GM23338 (cell line): ENCODE measurements at regions not wholly inside any gene's neighbourhood (a gene's known extent, or its start where the extent isn't known, plus 50 kb on each side); places are given as distances from the start of the nearest gene placed in this dataset.

Source experiments
- CREB1 ChIP-seq: fragments of 250-450 bp; sonication (Bioruptor Pico); IDR thresholded peaks from 2 replicates; pipeline ENCODE4 v1.5.0; 2020; ENCODE audit warnings: low read depth, mild to moderate bottlenecking, moderate library complexity
- EZH2 ChIP-seq: fragments of 200-600 bp; sonication (generic); IDR thresholded peaks from one replicate; pipeline ENCODE4 v1.8.0; 2017; ENCODE audit warnings: antibody characterized with exemption, mild to moderate bottlenecking, low read depth; ENCODE audit not compliant: unreplicated experiment
- EZH2phosphoT487 ChIP-seq: fragments of 200-600 bp; sonication (generic); IDR thresholded peaks from one replicate; pipeline ENCODE4 v1.8.1; 2018; ENCODE audit warnings: antibody characterized with exemption; ENCODE audit not compliant: unreplicated experiment
- JUNB ChIP-seq: IDR thresholded peaks from one replicate; pipeline ENCODE4 v1.6.1; 2016; ENCODE audit warnings: antibody characterized with exemption; ENCODE audit not compliant: unreplicated experiment
- NANOG ChIP-seq: IDR thresholded peaks from 2 replicates; pipeline ENCODE4 v1.6.1; 2016; ENCODE audit warnings: antibody characterized with exemption, borderline replicate concordance
- POLR2AphosphoS5 ChIP-seq: IDR thresholded peaks from 2 replicates; pipeline ENCODE4 v1.6.1; 2016; ENCODE audit warnings: antibody characterized with exemption, low read depth
- STAT1 ChIP-seq: IDR thresholded peaks from one replicate; pipeline ENCODE4 v1.6.1; 2016; ENCODE audit warnings: antibody characterized with exemption; ENCODE audit not compliant: unreplicated experiment
- ZNF114 ChIP-seq: fragments of 250-450 bp; sonication (Bioruptor Pico); IDR thresholded peaks from 2 replicates; pipeline ENCODE4 v1.5.0; 2020; ENCODE audit warnings: mild to moderate bottlenecking, moderate library complexity
- TF ChIP-seq, protein P1 (sequence below), 2 experiments: fragments of 200-600 bp in 1 of 2; sonication (generic) in 1 of 2; conservative IDR thresholded peaks; 2 replicates each; pipeline versions ENCODE4 v1.5.1 to v1.6.1; 2016 to 2017; ENCODE audit warnings: antibody characterized with exemption in 2 of 2, low read depth in 2 of 2, mild to moderate bottlenecking in 2 of 2, moderate library complexity in 1 of 2
- TF ChIP-seq, protein P2 (sequence below): IDR thresholded peaks from one replicate; pipeline ENCODE4 v1.6.1; 2018; ENCODE audit warnings: antibody characterized with exemption; ENCODE audit not compliant: unreplicated experiment
- TF ChIP-seq, protein P3 (sequence below): fragments of 250-450 bp; sonication (Bioruptor Pico); IDR thresholded peaks from 2 replicates; pipeline ENCODE4 v1.5.0; 2020; ENCODE audit warnings: mild to moderate bottlenecking, moderate library complexity

DNA sequence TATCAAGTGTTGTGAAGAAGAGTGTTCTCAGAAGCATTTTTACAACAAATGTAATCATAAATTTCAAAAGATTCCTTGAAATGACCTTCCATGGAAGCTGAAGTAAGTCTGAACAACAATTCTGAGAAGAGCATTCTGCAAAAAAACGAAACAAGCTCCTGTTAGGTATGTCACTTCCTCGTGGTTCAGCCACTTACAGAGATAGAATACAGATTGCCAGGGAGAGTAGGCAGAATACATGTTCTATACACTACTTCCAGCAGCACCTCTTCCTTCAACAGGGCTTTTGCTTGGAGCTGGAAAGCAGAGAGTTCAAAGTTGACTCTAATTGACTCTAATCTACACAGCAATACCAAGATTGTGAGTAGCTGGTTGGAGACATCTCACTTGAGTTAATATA, 274.5 kb downstream of the ADGRA3 start:
- TF ChIP-seq, protein P1, sequence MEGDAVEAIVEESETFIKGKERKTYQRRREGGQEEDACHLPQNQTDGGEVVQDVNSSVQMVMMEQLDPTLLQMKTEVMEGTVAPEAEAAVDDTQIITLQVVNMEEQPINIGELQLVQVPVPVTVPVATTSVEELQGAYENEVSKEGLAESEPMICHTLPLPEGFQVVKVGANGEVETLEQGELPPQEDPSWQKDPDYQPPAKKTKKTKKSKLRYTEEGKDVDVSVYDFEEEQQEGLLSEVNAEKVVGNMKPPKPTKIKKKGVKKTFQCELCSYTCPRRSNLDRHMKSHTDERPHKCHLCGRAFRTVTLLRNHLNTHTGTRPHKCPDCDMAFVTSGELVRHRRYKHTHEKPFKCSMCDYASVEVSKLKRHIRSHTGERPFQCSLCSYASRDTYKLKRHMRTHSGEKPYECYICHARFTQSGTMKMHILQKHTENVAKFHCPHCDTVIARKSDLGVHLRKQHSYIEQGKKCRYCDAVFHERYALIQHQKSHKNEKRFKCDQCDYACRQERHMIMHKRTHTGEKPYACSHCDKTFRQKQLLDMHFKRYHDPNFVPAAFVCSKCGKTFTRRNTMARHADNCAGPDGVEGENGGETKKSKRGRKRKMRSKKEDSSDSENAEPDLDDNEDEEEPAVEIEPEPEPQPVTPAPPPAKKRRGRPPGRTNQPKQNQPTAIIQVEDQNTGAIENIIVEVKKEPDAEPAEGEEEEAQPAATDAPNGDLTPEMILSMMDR (conservative IDR thresholded peaks at IDR 0.05; ENCODE audit: low read depth in 2 of 2), result no peak
- TF ChIP-seq EZH2 (no peak), JUNB (no peak), NANOG (no peak), POLR2AphosphoS5 (no peak), STAT1 (no peak), CREB1 (no peak), EZH2phosphoT487 (no peak), ZNF114 (CRISPR knock-in tag) (no peak)
- TF ChIP-seq, protein P2, sequence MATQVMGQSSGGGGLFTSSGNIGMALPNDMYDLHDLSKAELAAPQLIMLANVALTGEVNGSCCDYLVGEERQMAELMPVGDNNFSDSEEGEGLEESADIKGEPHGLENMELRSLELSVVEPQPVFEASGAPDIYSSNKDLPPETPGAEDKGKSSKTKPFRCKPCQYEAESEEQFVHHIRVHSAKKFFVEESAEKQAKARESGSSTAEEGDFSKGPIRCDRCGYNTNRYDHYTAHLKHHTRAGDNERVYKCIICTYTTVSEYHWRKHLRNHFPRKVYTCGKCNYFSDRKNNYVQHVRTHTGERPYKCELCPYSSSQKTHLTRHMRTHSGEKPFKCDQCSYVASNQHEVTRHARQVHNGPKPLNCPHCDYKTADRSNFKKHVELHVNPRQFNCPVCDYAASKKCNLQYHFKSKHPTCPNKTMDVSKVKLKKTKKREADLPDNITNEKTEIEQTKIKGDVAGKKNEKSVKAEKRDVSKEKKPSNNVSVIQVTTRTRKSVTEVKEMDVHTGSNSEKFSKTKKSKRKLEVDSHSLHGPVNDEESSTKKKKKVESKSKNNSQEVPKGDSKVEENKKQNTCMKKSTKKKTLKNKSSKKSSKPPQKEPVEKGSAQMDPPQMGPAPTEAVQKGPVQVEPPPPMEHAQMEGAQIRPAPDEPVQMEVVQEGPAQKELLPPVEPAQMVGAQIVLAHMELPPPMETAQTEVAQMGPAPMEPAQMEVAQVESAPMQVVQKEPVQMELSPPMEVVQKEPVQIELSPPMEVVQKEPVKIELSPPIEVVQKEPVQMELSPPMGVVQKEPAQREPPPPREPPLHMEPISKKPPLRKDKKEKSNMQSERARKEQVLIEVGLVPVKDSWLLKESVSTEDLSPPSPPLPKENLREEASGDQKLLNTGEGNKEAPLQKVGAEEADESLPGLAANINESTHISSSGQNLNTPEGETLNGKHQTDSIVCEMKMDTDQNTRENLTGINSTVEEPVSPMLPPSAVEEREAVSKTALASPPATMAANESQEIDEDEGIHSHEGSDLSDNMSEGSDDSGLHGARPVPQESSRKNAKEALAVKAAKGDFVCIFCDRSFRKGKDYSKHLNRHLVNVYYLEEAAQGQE, result no peak
- TF ChIP-seq, protein P3, sequence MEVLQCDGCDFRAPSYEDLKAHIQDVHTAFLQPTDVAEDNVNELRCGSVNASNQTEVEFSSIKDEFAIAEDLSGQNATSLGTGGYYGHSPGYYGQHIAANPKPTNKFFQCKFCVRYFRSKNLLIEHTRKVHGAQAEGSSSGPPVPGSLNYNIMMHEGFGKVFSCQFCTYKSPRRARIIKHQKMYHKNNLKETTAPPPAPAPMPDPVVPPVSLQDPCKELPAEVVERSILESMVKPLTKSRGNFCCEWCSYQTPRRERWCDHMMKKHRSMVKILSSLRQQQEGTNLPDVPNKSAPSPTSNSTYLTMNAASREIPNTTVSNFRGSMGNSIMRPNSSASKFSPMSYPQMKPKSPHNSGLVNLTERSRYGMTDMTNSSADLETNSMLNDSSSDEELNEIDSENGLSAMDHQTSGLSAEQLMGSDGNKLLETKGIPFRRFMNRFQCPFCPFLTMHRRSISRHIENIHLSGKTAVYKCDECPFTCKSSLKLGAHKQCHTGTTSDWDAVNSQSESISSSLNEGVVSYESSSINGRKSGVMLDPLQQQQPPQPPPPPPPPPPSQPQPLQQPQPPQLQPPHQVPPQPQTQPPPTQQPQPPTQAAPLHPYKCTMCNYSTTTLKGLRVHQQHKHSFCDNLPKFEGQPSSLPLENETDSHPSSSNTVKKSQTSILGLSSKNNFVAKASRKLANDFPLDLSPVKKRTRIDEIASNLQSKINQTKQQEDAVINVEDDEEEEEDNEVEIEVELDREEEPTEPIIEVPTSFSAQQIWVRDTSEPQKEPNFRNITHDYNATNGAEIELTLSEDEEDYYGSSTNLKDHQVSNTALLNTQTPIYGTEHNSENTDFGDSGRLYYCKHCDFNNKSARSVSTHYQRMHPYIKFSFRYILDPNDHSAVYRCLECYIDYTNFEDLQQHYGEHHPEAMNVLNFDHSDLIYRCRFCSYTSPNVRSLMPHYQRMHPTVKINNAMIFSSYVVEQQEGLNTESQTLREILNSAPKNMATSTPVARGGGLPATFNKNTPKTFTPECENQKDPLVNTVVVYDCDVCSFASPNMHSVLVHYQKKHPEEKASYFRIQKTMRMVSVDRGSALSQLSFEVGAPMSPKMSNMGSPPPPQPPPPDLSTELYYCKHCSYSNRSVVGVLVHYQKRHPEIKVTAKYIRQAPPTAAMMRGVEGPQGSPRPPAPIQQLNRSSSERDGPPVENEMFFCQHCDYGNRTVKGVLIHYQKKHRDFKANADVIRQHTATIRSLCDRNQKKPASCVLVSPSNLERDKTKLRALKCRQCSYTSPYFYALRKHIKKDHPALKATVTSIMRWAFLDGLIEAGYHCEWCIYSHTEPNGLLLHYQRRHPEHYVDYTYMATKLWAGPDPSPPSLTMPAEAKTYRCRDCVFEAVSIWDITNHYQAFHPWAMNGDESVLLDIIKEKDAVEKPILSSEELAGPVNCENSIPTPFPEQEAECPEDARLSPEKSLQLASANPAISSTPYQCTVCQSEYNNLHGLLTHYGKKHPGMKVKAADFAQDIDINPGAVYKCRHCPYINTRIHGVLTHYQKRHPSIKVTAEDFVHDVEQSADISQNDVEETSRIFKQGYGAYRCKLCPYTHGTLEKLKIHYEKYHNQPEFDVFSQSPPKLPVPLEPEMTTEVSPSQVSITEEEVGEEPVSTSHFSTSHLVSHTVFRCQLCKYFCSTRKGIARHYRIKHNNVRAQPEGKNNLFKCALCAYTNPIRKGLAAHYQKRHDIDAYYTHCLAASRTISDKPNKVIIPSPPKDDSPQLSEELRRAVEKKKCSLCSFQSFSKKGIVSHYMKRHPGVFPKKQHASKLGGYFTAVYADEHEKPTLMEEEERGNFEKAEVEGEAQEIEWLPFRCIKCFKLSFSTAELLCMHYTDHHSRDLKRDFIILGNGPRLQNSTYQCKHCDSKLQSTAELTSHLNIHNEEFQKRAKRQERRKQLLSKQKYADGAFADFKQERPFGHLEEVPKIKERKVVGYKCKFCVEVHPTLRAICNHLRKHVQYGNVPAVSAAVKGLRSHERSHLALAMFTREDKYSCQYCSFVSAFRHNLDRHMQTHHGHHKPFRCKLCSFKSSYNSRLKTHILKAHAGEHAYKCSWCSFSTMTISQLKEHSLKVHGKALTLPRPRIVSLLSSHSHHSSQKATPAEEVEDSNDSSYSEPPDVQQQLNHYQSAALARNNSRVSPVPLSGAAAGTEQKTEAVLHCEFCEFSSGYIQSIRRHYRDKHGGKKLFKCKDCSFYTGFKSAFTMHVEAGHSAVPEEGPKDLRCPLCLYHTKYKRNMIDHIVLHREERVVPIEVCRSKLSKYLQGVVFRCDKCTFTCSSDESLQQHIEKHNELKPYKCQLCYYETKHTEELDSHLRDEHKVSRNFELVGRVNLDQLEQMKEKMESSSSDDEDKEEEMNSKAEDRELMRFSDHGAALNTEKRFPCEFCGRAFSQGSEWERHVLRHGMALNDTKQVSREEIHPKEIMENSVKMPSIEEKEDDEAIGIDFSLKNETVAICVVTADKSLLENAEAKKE (CRISPR knock-in tag), result no peak
